Effector memory CD4-positive, alpha-beta T cell (primary cell): ENCODE measurements at regions not wholly inside any gene's neighbourhood (a gene's known extent, or its start where the extent isn't known, plus 50 kb on each side); places are given as distances from the start of the nearest gene placed in this dataset.
A peak's percentile ranks its signal among the peaks of the same experiment; 100 is the strongest.
"Not testable (repeated sequence)": the region's sequence is repeated elsewhere in the genome, so short reads cannot be mapped to it uniquely, and the experiment has no call there.

Experiments
- DNase-seq, 3 donors: peaks; one replicate each; pipeline ENCODE4 v3.0.0-alpha.2; 2020
- H3K27ac ChIP-seq: 2 replicates; pipeline ENCODE4 v1.7.0; 2013; ENCODE audit warnings: mild to moderate bottlenecking, low read length, moderate library complexity; ENCODE audit not compliant: insufficient read depth, poor library complexity, severe bottlenecking
- H3K27me3 ChIP-seq: replicated peaks from 2 replicates; pipeline ENCODE4 v1.7.0; 2013; ENCODE audit warnings: mild to moderate bottlenecking, low read length; ENCODE audit not compliant: insufficient read depth, control insufficient read depth, poor library complexity, severe bottlenecking
- H3K36me3 ChIP-seq: 2 replicates; pipeline ENCODE4 v1.7.0; 2013; ENCODE audit warnings: mild to moderate bottlenecking, low read length, moderate library complexity; ENCODE audit not compliant: control insufficient read depth, insufficient read depth
- H3K4me1 ChIP-seq: 2 replicates; pipeline ENCODE4 v1.7.0; 2013; ENCODE audit warnings: low read length, mild to moderate bottlenecking; ENCODE audit not compliant: control insufficient read depth, insufficient read depth, poor library complexity, severe bottlenecking
- H3K4me3 ChIP-seq: 2 replicates; pipeline ENCODE4 v1.7.0; 2013; ENCODE audit warnings: low read length, low read depth, mild to moderate bottlenecking; ENCODE audit not compliant: insufficient read depth, poor library complexity, severe bottlenecking
- H3K9me3 ChIP-seq: 2 replicates; pipeline ENCODE4 v1.7.0; 2013; ENCODE audit warnings: mild to moderate bottlenecking, low read length, moderate library complexity; ENCODE audit not compliant: control insufficient read depth

DNA sequence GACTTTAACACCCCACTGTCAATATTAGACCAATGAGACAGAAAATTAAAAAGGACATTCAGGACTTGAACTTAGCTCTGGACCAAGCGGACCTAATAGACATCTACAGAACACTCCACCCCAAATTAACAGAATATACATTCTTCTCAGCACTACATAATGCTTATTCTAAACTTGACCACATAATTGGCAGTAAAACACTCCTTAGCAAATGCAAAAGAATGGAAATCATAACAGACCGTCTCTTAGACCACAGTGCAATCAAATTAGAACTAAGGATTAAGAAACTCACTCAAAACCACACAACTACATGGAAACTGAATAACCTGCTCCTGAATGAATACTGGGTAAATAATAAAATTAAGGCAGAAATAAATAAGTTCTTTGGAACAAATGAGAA lies 138.2 kb upstream of the PDE4B start:
- not testable (repeated sequence) for H3K4me3 ChIP-seq, H3K27me3 ChIP-seq, H3K9me3 ChIP-seq, DNase-seq, H3K4me1 ChIP-seq, H3K27ac ChIP-seq, H3K36me3 ChIP-seq

- H3K36me3 ChIP-seq, H3K9me3 ChIP-seq, H3K27ac ChIP-seq, H3K27me3 ChIP-seq, H3K4me1 ChIP-seq, H3K4me3 ChIP-seq, DNase-seq: not testable (repeated sequence)
Observed at GRCh38 chr1:65657609-65658008, 135.1 kb upstream of the PDE4B start.

- H3K36me3 ChIP-seq, result no peaks in the 10 kb centered on the region
- no peaks in the 10 kb centered on the region for H3K9me3 ChIP-seq
- no peak for DNase-seq
- no peaks in the 10 kb centered on the region for H3K27me3 ChIP-seq
- no peak overlapping the region for H3K4me3 ChIP-seq
- H3K27ac ChIP-seq, result no peak overlapping the region
- no peaks in the 10 kb centered on the region for H3K4me1 ChIP-seq
Observed at GRCh38 chr1:65658122-65658521, 134.6 kb upstream of the PDE4B start.

DNA sequence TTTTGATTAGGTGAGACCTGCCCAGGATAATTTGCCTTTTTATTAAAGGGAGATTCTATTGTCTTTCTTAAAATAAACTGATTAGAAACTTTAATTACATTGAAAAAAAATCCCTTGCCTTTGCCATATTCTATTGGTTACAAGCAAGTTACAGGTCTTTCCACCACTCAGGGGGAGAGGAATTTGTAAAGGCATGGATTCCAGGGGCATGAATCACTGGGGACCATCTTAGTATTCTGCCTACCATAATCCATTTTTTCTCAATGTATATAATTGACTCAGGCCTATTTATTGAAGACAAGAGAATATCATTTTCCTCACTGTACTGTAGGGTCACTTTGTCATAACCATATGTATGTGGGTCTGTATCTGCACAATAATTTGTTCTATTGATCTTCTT lies 124.3 kb upstream of the PDE4B start:
- H3K36me3 ChIP-seq, result no peaks in the 10 kb centered on the region
- no peaks in the 10 kb centered on the region for H3K4me1 ChIP-seq
- H3K9me3 ChIP-seq, result no peaks in the 10 kb centered on the region
- no peak for DNase-seq
- H3K27me3 ChIP-seq, result no peaks in the 10 kb centered on the region
- H3K27ac ChIP-seq, result no peak overlapping the region
- no peak overlapping the region for H3K4me3 ChIP-seq

DNA sequence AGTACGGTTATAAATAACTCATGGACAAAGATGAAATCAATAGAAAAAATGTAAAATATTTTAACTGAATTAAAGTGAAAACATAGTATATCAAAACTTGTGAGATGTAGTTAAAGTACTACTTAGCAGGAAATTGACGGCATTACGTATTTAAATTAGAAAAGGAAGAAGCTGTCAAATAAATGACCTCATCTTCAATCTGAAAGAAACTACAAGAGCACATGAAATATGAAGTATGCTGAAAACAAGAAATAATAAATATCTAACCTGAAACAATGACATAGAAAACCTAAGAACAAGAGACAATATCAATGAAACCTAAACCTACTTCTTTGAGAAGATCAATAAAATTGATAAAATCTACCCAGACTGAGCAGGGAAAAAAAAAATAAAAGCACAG lies 122.2 kb upstream of the PDE4B start:
- Histone ChIP-seq H3K36me3 (no peaks in the 10 kb centered on the region), H3K27me3 (no peaks in the 10 kb centered on the region), H3K9me3 (no peaks in the 10 kb centered on the region), H3K27ac (no peak overlapping the region), H3K4me1 (no peaks in the 10 kb centered on the region), H3K4me3 (no peak overlapping the region)
- DNase-seq, result no peak

- no peaks in the 10 kb centered on the region for H3K36me3 ChIP-seq
- H3K27ac ChIP-seq, result no peak overlapping the region
- H3K27me3 ChIP-seq, result no peaks in the 10 kb centered on the region
- H3K9me3 ChIP-seq, result no peaks in the 10 kb centered on the region
- no peak overlapping the region for H3K4me3 ChIP-seq
- no peak for DNase-seq
- H3K4me1 ChIP-seq, result no peaks in the 10 kb centered on the region
Observed at GRCh38 chr1:65674522-65674921, 118.2 kb upstream of the PDE4B start.

GRCh38 chr1:65679773-65680172 lies 112.9 kb upstream of the PDE4B start:
- no peaks in the 10 kb centered on the region for H3K27me3 ChIP-seq
- no peak overlapping the region for H3K4me3 ChIP-seq
- H3K9me3 ChIP-seq, result no peaks in the 10 kb centered on the region
- no peaks in the 10 kb centered on the region for H3K36me3 ChIP-seq
- DNase-seq, result no peak
- no peak overlapping the region for H3K27ac ChIP-seq
- H3K4me1 ChIP-seq, result no peaks in the 10 kb centered on the region

- Histone ChIP-seq H3K4me1 (no peaks in the 10 kb centered on the region), H3K9me3 (no peaks in the 10 kb centered on the region), H3K4me3 (no peak overlapping the region), H3K36me3 (no peaks in the 10 kb centered on the region), H3K27me3 (no peaks in the 10 kb centered on the region), H3K27ac (no peak overlapping the region)
- DNase-seq, result no peak
Observed at GRCh38 chr1:65681096-65681495, 111.6 kb upstream of the PDE4B start.

DNA sequence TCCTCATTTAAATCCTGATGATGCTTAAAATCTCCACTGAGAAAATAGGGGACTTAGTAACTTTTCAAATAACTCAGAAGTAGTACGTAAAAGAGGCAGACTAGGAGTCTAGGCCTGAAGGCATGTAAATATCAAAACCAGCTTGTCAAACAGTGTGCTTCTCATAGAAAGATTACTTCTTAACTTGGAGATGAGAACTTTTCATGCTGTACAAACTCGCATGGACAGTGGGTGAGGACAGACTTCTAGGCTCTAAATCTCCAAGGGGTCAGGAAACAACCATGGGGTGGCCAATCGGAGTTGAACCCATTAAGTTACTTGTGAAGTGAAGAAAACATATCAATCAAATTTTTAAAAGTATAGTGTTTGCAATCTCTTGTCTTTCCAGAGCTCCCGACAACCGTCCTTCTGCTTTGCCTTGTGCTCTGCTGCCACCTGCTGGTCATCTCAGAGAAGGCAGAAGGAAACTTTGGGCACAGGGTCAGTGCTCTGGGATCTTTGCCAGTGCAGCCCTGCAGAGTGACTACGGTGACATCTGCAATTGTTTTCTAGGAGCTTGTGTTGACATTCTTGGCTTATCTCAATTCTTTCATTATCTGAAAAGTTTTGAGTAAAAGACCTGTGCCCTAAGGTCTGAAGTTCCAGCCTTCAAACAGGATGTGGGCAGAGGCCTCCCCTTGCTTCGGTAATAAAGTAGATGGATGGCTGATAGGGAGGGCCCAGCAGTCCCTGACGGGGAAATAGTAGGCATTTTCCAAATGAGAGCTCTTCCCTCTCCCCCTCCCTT lies 105.1 kb upstream of the PDE4B start:
- peaks cover 6% of the 10 kb centered on the region for H3K4me1 ChIP-seq
- H3K36me3 ChIP-seq, result no peaks in the 10 kb centered on the region
- H3K4me3 ChIP-seq, result no peak overlapping the region
- H3K27me3 ChIP-seq, result peaks cover 4% of the 10 kb centered on the region
- H3K27ac ChIP-seq, result no peak overlapping the region
- DNase-seq, result peak; percentile 41 to 63 (median 41)
- no peaks in the 10 kb centered on the region for H3K9me3 ChIP-seq

DNA sequence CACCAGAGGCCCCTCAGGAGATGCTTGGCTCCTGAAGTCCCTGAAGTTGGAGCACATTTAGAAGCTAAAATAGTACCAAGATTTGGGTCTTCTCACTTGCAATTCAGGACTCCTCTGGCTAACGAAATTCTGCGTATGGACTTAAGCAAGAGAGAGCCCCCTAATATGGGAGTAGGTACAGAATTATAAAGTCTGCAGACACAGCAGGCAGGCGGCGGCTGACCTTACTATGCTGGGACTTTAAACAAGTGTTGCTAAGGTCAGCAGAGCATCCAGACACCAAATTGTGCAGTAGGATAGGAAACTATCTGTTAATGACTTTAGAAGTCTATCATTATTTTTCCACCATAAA lies 104.5 kb upstream of the PDE4B start:
- DNase-seq, result no peak
- Histone ChIP-seq H3K4me1 (peaks cover 6% of the 10 kb centered on the region), H3K4me3 (no peak overlapping the region), H3K9me3 (no peaks in the 10 kb centered on the region), H3K27me3 (peaks cover 4% of the 10 kb centered on the region), H3K36me3 (no peaks in the 10 kb centered on the region), H3K27ac (no peak overlapping the region)
